ENCODE measurements at regions not wholly inside any gene's neighbourhood (a gene's known extent, or its start where the extent isn't known, plus 50 kb on each side); places are given as distances from the start of the nearest gene placed in this dataset.
A peak's percentile ranks its signal among the peaks of the same experiment; 100 is the strongest.

DNA sequence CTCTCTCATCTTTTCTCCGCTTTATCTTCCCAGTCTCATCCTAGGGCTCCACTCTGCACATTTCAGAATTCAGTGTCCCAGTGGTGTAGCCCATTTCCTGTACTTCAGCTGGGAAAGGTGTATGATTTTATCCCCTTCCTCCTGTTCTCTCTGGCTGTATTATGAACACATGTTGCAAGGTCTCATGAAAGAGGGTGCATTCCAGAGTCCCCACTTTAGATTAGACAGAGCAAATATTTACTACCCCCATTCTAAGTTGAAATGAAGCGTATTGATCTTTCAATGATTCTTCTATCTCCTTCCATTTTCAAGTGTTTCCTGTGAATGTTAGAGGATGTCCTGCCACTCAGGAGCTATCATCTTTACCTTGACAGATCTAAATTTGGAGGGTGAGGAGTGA, 123.2 kb downstream of the WIF1 start:
- H3K79me2 ChIP-seq (ENCODE audit: control insufficient read depth in 1 of 2, insufficient read depth in 2 of 2, low read length in 2 of 2): no peaks in the 10 kb centered on the region
- H4K20me1 ChIP-seq (replicated peaks in 1 of 2; ENCODE audit: control insufficient read depth in 1 of 2, insufficient read depth in 2 of 2, low read length in 2 of 2): no peaks in the 10 kb centered on the region
- 0 out of 2 replicates have a peak overlapping the region, but pooled peaks have one; percentile 38 for H2BK5ac ChIP-seq (ENCODE audit: low read depth, low read length)
- H3K9ac ChIP-seq (replicated peaks in 1 of 4; ENCODE audit: extremely low read depth in 1 of 4, low read depth in 3 of 4, low read length in 3 of 4): no peak overlapping the region
- H3K79me1 ChIP-seq (ENCODE audit: low read depth, low read length): no peaks in the 10 kb centered on the region
- no peak overlapping the region for H3K4ac ChIP-seq (replicated peaks; ENCODE audit: insufficient read length, low read depth, low read length)
- no peak for FAIRE-seq
- H3K27me3 ChIP-seq (replicated peaks in 1 of 4; ENCODE audit: control insufficient read depth in 3 of 4, extremely low read depth in 1 of 4, insufficient read depth in 3 of 4, low read length in 3 of 4): no peaks in the 10 kb centered on the region
- DNase-seq (ENCODE audit: low read depth in 1 of 2, low spot score in 2 of 2): no peak
- no peak for TF ChIP-seq POLR2AphosphoS5 (IDR thresholded peaks at IDR 0.05; ENCODE audit: low read depth, low read length)
- CTCF ChIA-PET (ENCODE audit: partially characterized antibody): no interaction called here
- WGBS, 2 experiments (ENCODE audit: extremely low coverage in 1 of 2, insufficient coverage in 1 of 2, insufficient read length in 1 of 2, insufficient replicate concordance in 2 of 2, low coverage in 1 of 2, low lambda C conversion rate in 2 of 2, missing lambda C conversion rate in 1 of 2): 88% methylated on average over 2 of the region's 2 CpGs; no CpG with 5 or more reads in 1 of the 2 experiments
- H4K91ac ChIP-seq (replicated peaks; ENCODE audit: insufficient read length, low read length): no peak overlapping the region
- peaks cover 7% of the 10 kb centered on the region in 2 experiments; a peak in 3 of 4 replicates for H3K9me3 ChIP-seq (ENCODE audit: insufficient read depth in 2 of 2, low read depth in 1 of 2, low read length in 1 of 2)
- no peak overlapping the region for H3K4me2 ChIP-seq (ENCODE audit: insufficient read depth in 1 of 2, low read depth in 2 of 2, low read length in 2 of 2)
- no peak overlapping the region for H4K8ac ChIP-seq (ENCODE audit: extremely low read depth, insufficient read depth, low read length)
- H2BK20ac ChIP-seq (ENCODE audit: low read length): no peak overlapping the region
- 0 out of 2 replicates have a peak overlapping the region, but pooled peaks have one; percentile 2 for H2BK15ac ChIP-seq (ENCODE audit: low read length)
- no peak overlapping the region for H3K27ac ChIP-seq (ENCODE audit: low read depth, low read length)
- H2AFZ ChIP-seq (ENCODE audit: low read length): no peak overlapping the region
- no peak overlapping the region for H4K5ac ChIP-seq (ENCODE audit: insufficient read length, low read depth, low read length)
- no peak overlapping the region for H3K14ac ChIP-seq (ENCODE audit: insufficient read length)
- POLR2A ChIA-PET (ENCODE audit: partially characterized antibody): no interaction called here
- H3K23me2 ChIP-seq (ENCODE audit: low read depth, low read length): no peaks in the 10 kb centered on the region
- no peak overlapping the region for H3K23ac ChIP-seq (ENCODE audit: insufficient read length)
- no peak overlapping the region for H3K56ac ChIP-seq (replicated peaks; ENCODE audit: insufficient read length, low read depth, low read length)
- no peak overlapping the region for H2BK120ac ChIP-seq (replicated peaks; ENCODE audit: low read depth, low read length)
- H3K36me3 ChIP-seq (ENCODE audit: control insufficient read depth in 2 of 4, insufficient read depth in 4 of 4, low read length in 3 of 4): no peaks in the 10 kb centered on the region
- peaks cover 0 to 9% (median 7%) of the 10 kb centered on the region in 4 experiments; a peak in 4 of 7 replicates for H3K4me1 ChIP-seq (replicated peaks in 1 of 4; ENCODE audit: control insufficient read depth in 3 of 4, insufficient read depth in 4 of 4, low read length in 3 of 4)
- no peak overlapping the region; the same call in 1 of the 2 replicates for H2BK12ac ChIP-seq (ENCODE audit: low read depth, low read length)
- no peak overlapping the region for H3K18ac ChIP-seq (ENCODE audit: extremely low read depth, low read length)
- no peak overlapping the region for H3K4me3 ChIP-seq (ENCODE audit: extremely low read depth in 1 of 4, insufficient read depth in 2 of 4, low read depth in 3 of 4, low read length in 4 of 4)
- no peak overlapping the region for H2AK5ac ChIP-seq (ENCODE audit: low read depth, low read length)
